Subcutaneous abdominal adipose tissue (tissue), 5 donors: ENCODE measurements at regions not wholly inside any gene's neighbourhood (a gene's known extent, or its start where the extent isn't known, plus 50 kb on each side); places are given as distances from the start of the nearest gene placed in this dataset.
"Not testable (repeated sequence)": the region's sequence is repeated elsewhere in the genome, so short reads cannot be mapped to it uniquely, and the experiment has no call there.

Experiments
- H3K27ac ChIP-seq: one replicate; pipeline ENCODE4 v1.7.0; 2013; ENCODE audit warnings: low read depth, mild to moderate bottlenecking, inconsistent platforms, low read length, moderate library complexity
- H3K27me3 ChIP-seq, 5 donors: one replicate each; pipeline ENCODE4 v1.7.0; 2013; ENCODE audit warnings: low read length in 5 of 5, inconsistent platforms in 1 of 5; ENCODE audit not compliant: control insufficient read depth in 5 of 5, insufficient read depth in 4 of 5
- H3K36me3 ChIP-seq, 5 donors: one replicate each; pipeline ENCODE4 v1.7.0; 2013; ENCODE audit warnings: low read length in 5 of 5; ENCODE audit not compliant: control insufficient read depth in 5 of 5, insufficient read depth in 5 of 5
- H3K4me1 ChIP-seq, 5 donors: one replicate each; pipeline ENCODE4 v1.7.0; 2013; ENCODE audit warnings: low read length in 5 of 5, mild to moderate bottlenecking in 3 of 5, moderate library complexity in 1 of 5; ENCODE audit not compliant: control insufficient read depth in 5 of 5, insufficient read depth in 5 of 5
- H3K4me3 ChIP-seq, 5 donors: one replicate each; pipeline ENCODE4 v1.7.0; 2013; ENCODE audit warnings: low read length in 5 of 5, low read depth in 1 of 5
- H3K9ac ChIP-seq, 5 donors: one replicate each; pipeline ENCODE4 v1.7.0; 2013; ENCODE audit warnings: low read length in 5 of 5, mild to moderate bottlenecking in 4 of 5, moderate library complexity in 3 of 5
- H3K9me3 ChIP-seq, 5 donors: one replicate each; pipeline ENCODE4 v1.7.0; 2013; ENCODE audit warnings: low read length in 5 of 5; ENCODE audit not compliant: control insufficient read depth in 5 of 5
- donor health status: healthy.
- donor health status: healthy.
- donor health status: healthy.
- donor health status: healthy.
- donor health status: healthy.

- H3K27me3 ChIP-seq, H3K4me3 ChIP-seq, H3K36me3 ChIP-seq, H3K4me1 ChIP-seq, H3K27ac ChIP-seq, H3K9ac ChIP-seq, H3K9me3 ChIP-seq: not testable (repeated sequence)
Observed at GRCh38 chr1:120305046-120305445, 109.8 kb upstream of the NBPF8 start.

- H3K4me3 ChIP-seq, H3K27ac ChIP-seq, H3K36me3 ChIP-seq, H3K9ac ChIP-seq, H3K4me1 ChIP-seq, H3K9me3 ChIP-seq, H3K27me3 ChIP-seq: not testable (repeated sequence)
Observed at GRCh38 chr1:120304341-120304740, 110.5 kb upstream of the NBPF8 start.

GRCh38 chr1:120299433-120300057, 115.3 kb upstream of the NBPF8 start:
- not testable (repeated sequence) for H3K4me1 ChIP-seq, H3K36me3 ChIP-seq, H3K9me3 ChIP-seq, H3K27ac ChIP-seq, H3K27me3 ChIP-seq, H3K4me3 ChIP-seq, H3K9ac ChIP-seq

- not testable (repeated sequence) for H3K27me3 ChIP-seq, H3K36me3 ChIP-seq, H3K27ac ChIP-seq, H3K4me1 ChIP-seq, H3K4me3 ChIP-seq, H3K9me3 ChIP-seq, H3K9ac ChIP-seq
Observed at GRCh38 chr1:120298487-120298886, 116.3 kb upstream of the NBPF8 start.

- H3K27ac ChIP-seq, H3K4me3 ChIP-seq, H3K4me1 ChIP-seq, H3K27me3 ChIP-seq, H3K9ac ChIP-seq, H3K36me3 ChIP-seq, H3K9me3 ChIP-seq: not testable (repeated sequence)
Observed at GRCh38 chr1:120297345-120297953, 117.4 kb upstream of the NBPF8 start.

- H3K4me1 ChIP-seq, H3K27me3 ChIP-seq, H3K4me3 ChIP-seq, H3K27ac ChIP-seq, H3K36me3 ChIP-seq, H3K9me3 ChIP-seq, H3K9ac ChIP-seq: not testable (repeated sequence)
Observed at GRCh38 chr1:120290105-120290504, 113.8 kb upstream of the SEC22B start.

- H3K9me3 ChIP-seq, H3K27ac ChIP-seq, H3K4me1 ChIP-seq, H3K9ac ChIP-seq, H3K27me3 ChIP-seq, H3K4me3 ChIP-seq, H3K36me3 ChIP-seq: not testable (repeated sequence)
Observed at GRCh38 chr1:120289601-120290074, 113.3 kb upstream of the SEC22B start.

GRCh38 chr1:120288814-120289600, 112.7 kb upstream of the SEC22B start:
- H3K27ac ChIP-seq, H3K4me3 ChIP-seq, H3K27me3 ChIP-seq, H3K9ac ChIP-seq, H3K36me3 ChIP-seq, H3K4me1 ChIP-seq, H3K9me3 ChIP-seq: not testable (repeated sequence)

GRCh38 chr1:120288167-120288566, 111.8 kb upstream of the SEC22B start:
- H3K9ac ChIP-seq, H3K4me1 ChIP-seq, H3K27me3 ChIP-seq, H3K4me3 ChIP-seq, H3K36me3 ChIP-seq, H3K27ac ChIP-seq, H3K9me3 ChIP-seq: not testable (repeated sequence)

GRCh38 chr1:120282744-120283464, 106.6 kb upstream of the SEC22B start:
- H3K9me3 ChIP-seq, H3K4me3 ChIP-seq, H3K36me3 ChIP-seq, H3K27ac ChIP-seq, H3K27me3 ChIP-seq, H3K9ac ChIP-seq, H3K4me1 ChIP-seq: not testable (repeated sequence)
